ENCODE measurements at regions not wholly inside any gene's neighbourhood (a gene's known extent, or its start where the extent isn't known, plus 50 kb on each side); places are given as distances from the start of the nearest gene placed in this dataset.
A peak's percentile ranks its signal among the peaks of the same experiment; 100 is the strongest.

DNA sequence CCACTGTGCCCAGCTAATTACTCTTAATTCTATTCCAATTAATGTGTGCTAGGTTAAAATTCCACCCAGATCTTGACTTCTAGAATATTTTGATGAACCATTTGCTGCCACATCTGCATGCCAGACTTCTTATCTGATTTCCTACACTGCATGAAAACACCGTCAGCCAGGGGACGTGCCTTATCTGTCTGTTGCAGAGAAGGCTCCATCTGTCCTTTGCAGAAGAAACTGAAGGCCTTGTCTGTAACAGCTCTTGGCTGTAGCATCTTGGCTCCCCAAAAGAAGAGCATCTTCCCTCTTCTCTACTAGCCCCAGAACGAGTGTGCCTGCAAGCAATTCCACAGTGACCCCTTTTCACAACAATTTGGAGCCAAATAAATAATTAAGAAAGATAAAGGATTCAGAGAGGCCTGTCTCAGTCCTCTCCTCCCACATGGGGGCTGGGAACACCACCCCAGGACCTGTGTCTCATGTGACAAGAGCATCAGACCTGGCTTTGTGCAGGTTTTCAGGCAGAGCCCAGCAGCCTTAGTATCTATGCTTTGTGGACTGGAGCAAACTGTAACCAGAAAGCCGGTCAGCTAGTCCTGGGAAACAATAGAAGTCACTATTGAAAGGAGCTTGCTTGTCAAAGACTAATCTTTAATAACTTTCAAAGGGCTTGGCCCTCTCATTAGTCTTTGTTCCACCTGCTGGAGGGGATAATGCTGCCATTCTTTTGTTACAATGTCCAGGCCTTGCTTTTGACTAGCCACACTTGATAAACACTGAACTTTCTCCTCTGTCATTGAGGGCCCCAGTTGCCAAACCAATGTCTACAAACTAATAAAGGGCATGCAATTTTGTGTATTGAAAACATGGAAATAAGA, 84.0 kb upstream of the NEUROD1 start (continued):
- 0 out of 2 replicates have a peak, but pooled peaks have one; percentile 55 for TF ChIP-seq RREB1 (CRISPR knock-in tag; IDR thresholded peaks at IDR 0.05)
- no peak for TF ChIP-seq CCAR2 (IDR thresholded peaks at IDR 0.05; ENCODE audit: low read depth, low read length)
- no peak for TF ChIP-seq ZNF551 (CRISPR knock-in tag; IDR thresholded peaks at IDR 0.05)
- no peak for TF ChIP-seq HLTF (IDR thresholded peaks at IDR 0.05)
- TF ChIP-seq RCOR1 (IDR thresholded peaks at IDR 0.05; ENCODE audit: borderline replicate concordance in 1 of 2, low read depth in 2 of 2, low read length in 2 of 2), result peak in 1 of 2 experiments; percentile 84; a peak in 2 of 4 replicates
- TF ChIP-seq, protein P1, sequence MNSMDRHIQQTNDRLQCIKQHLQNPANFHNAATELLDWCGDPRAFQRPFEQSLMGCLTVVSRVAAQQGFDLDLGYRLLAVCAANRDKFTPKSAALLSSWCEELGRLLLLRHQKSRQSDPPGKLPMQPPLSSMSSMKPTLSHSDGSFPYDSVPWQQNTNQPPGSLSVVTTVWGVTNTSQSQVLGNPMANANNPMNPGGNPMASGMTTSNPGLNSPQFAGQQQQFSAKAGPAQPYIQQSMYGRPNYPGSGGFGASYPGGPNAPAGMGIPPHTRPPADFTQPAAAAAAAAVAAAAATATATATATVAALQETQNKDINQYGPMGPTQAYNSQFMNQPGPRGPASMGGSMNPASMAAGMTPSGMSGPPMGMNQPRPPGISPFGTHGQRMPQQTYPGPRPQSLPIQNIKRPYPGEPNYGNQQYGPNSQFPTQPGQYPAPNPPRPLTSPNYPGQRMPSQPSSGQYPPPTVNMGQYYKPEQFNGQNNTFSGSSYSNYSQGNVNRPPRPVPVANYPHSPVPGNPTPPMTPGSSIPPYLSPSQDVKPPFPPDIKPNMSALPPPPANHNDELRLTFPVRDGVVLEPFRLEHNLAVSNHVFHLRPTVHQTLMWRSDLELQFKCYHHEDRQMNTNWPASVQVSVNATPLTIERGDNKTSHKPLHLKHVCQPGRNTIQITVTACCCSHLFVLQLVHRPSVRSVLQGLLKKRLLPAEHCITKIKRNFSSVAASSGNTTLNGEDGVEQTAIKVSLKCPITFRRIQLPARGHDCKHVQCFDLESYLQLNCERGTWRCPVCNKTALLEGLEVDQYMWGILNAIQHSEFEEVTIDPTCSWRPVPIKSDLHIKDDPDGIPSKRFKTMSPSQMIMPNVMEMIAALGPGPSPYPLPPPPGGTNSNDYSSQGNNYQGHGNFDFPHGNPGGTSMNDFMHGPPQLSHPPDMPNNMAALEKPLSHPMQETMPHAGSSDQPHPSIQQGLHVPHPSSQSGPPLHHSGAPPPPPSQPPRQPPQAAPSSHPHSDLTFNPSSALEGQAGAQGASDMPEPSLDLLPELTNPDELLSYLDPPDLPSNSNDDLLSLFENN (IDR thresholded peaks at IDR 0.05; ENCODE audit: low read depth in 2 of 2, low read length in 2 of 2), result 0 out of 4 replicates have a peak, but pooled peaks of 1 of the 2 experiments have one; percentile 43
- peak; percentile 87 for TF ChIP-seq SMAD4 (CRISPR knock-in tag; conservative IDR thresholded peaks at IDR 0.05)
- no peak for TF ChIP-seq ZNF121 (CRISPR knock-in tag; conservative IDR thresholded peaks at IDR 0.05)
- peak; percentile 71 for TF ChIP-seq MTA2 (IDR thresholded peaks at IDR 0.05; ENCODE audit: low read depth)
- peak; percentile 27; the same call in 1 of the 2 replicates for TF ChIP-seq ATF7 (IDR thresholded peaks at IDR 0.05)
- peak; percentile 23; the same call in 1 of the 2 replicates for TF ChIP-seq FOSL1 (tag; conservative IDR thresholded peaks at IDR 0.05)
- peak; percentile 64 for TF ChIP-seq PML (IDR thresholded peaks at IDR 0.05; ENCODE audit: low read length)
- TF ChIP-seq CREM (IDR thresholded peaks at IDR 0.05; ENCODE audit: low read depth), result peak; percentile 64
- TF ChIP-seq CBX1 (IDR thresholded peaks at IDR 0.05; ENCODE audit: low read depth), result no peak
- TF ChIP-seq TOE1 (IDR thresholded peaks at IDR 0.05; ENCODE audit: borderline replicate concordance), result no peak
- TF ChIP-seq TOE1 (CRISPR knock-in tag; IDR thresholded peaks at IDR 0.05; ENCODE audit: borderline replicate concordance, low read depth), result no peak
- TF ChIP-seq POLR2AphosphoS5 (IDR thresholded peaks at IDR 0.05; ENCODE audit: control insufficient read depth, insufficient read depth, low read depth, low read length), result peak; percentile 77
- TF ChIP-seq RBBP5 (IDR thresholded peaks at IDR 0.05; ENCODE audit: borderline replicate concordance, insufficient read depth, low read length, poor library complexity, severe bottlenecking), result no peak
- no peak for TF ChIP-seq ZSCAN29 (IDR thresholded peaks at IDR 0.05)
